H1 (cell line): ENCODE measurements at regions not wholly inside any gene's neighbourhood (a gene's known extent, or its start where the extent isn't known, plus 50 kb on each side); places are given as distances from the start of the nearest gene placed in this dataset.

Source experiments
- CTCF ChIA-PET: fragments of 300-600 bp; sonication (Branson Sonifier 250); formaldehyde crosslinking; loops from one replicate; lab custom pipeline; 2021; ENCODE audit not compliant: partially characterized antibody; lab: Charles Lee
- POLR2A ChIA-PET: fragments of 300-600 bp; sonication (Branson Sonifier 250); formaldehyde crosslinking; loops from one replicate; lab custom pipeline; 2021; ENCODE audit warnings: inconsistent platforms; ENCODE audit not compliant: partially characterized antibody; lab: Charles Lee
- DNase-seq, 2 experiments: peaks; one replicate each; pipeline versions ENCODE4 v3.0.0 to v3.0.0-alpha.2; 2010 to 2022; ENCODE audit warnings: low spot score in 2 of 2, low read depth in 1 of 2, mixed read lengths in 1 of 2
- FAIRE-seq: peaks from 2 replicates; lab custom pipeline; 2011; peaks lifted over from hg19 to GRCh38; lab: Jason Lieb, UNC
- H2AFZ ChIP-seq: 2 replicates; pipeline ENCODE4 v1.8.1; 2012; ENCODE audit warnings: low read length, inconsistent platforms
- H2AK5ac ChIP-seq: 2 replicates; pipeline ENCODE4 v1.6.1; 2013; ENCODE audit warnings: low read depth, low read length
- H2BK120ac ChIP-seq: replicated peaks from 2 replicates; pipeline ENCODE3; 2013; ENCODE audit warnings: low read depth, low read length, inconsistent platforms
- H2BK12ac ChIP-seq: 2 replicates; pipeline ENCODE4 v1.6.1; 2013; ENCODE audit warnings: low read depth, low read length
- H2BK15ac ChIP-seq: 2 replicates; pipeline ENCODE4 v1.6.1; 2013; ENCODE audit warnings: low read length
- H2BK20ac ChIP-seq: 2 replicates; pipeline ENCODE4 v1.6.1; 2013; ENCODE audit warnings: low read length
- H2BK5ac ChIP-seq: 2 replicates; pipeline ENCODE4 v1.6.1; 2013; ENCODE audit warnings: low read depth, low read length
- H3K14ac ChIP-seq: 2 replicates; pipeline ENCODE4 v1.6.1; 2013; ENCODE audit warnings: inconsistent platforms; ENCODE audit not compliant: insufficient read length
- H3K18ac ChIP-seq: 2 replicates; pipeline ENCODE4 v1.6.1; 2013; ENCODE audit warnings: low read length; ENCODE audit errors: extremely low read depth
- H3K23ac ChIP-seq: 2 replicates; pipeline ENCODE4 v1.6.1; 2013; ENCODE audit warnings: inconsistent platforms; ENCODE audit not compliant: insufficient read length
- H3K23me2 ChIP-seq: 2 replicates; pipeline ENCODE4 v1.6.1; 2013; ENCODE audit warnings: low read depth, low read length
- H3K27ac ChIP-seq: 2 replicates; pipeline ENCODE4 v1.6.1; 2011; ENCODE audit warnings: low read depth, low read length, inconsistent platforms
- H3K27me3 ChIP-seq, 4 experiments: replicated peaks in 1 of 4; 1 replicate in 1 of 4; 2 replicates in 3 of 4; pipeline versions ENCODE4 v1.6.1 to v1.8.1; 2011 to 2013; ENCODE audit warnings: low read length in 3 of 4, mild to moderate bottlenecking in 3 of 4, inconsistent platforms in 2 of 4, mixed read lengths in 2 of 4, moderate library complexity in 1 of 4; ENCODE audit not compliant: control insufficient read depth in 3 of 4, insufficient read depth in 3 of 4; ENCODE audit errors: extremely low read depth in 1 of 4
- H3K36me3 ChIP-seq, 4 experiments: 2 replicates each; pipeline versions ENCODE4 v1.6.1 to v1.8.1; 2011 to 2013; ENCODE audit warnings: mild to moderate bottlenecking in 4 of 4, low read length in 3 of 4, moderate library complexity in 2 of 4, control low read depth in 1 of 4, inconsistent platforms in 1 of 4; ENCODE audit not compliant: insufficient read depth in 4 of 4, control insufficient read depth in 2 of 4
- H3K4ac ChIP-seq: replicated peaks from 2 replicates; pipeline ENCODE3; 2013; ENCODE audit warnings: low read length, low read depth, mixed read lengths, inconsistent platforms; ENCODE audit not compliant: insufficient read length
- H3K4me1 ChIP-seq, 4 experiments: replicated peaks in 1 of 4; 1 replicate in 1 of 4; 2 replicates in 3 of 4; pipeline versions ENCODE4 v1.6.1 to v1.8.1; 2011 to 2013; ENCODE audit warnings: low read length in 3 of 4, inconsistent platforms in 2 of 4, mixed read lengths in 1 of 4; ENCODE audit not compliant: insufficient read depth in 4 of 4, control insufficient read depth in 3 of 4
- H3K4me2 ChIP-seq, 2 experiments: 2 replicates each; pipeline versions ENCODE4 v1.6.1 to v1.8.1; 2011 to 2013; ENCODE audit warnings: low read depth in 2 of 2, low read length in 2 of 2, control low read depth in 1 of 2, inconsistent platforms in 1 of 2, mild to moderate bottlenecking in 1 of 2; ENCODE audit not compliant: insufficient read depth in 1 of 2
- H3K4me3 ChIP-seq, 4 experiments: fragments of 200-600, 300-600 bp in 1 of 4; sonication (generic), shearing (Covaris generic), sonication (Bioruptor Twin) in 1 of 4; 2 replicates each; pipeline versions ENCODE4 v1.5.1 to v1.8.1; 2011 to 2016; ENCODE audit warnings: low read length in 4 of 4, low read depth in 3 of 4, control low read depth in 2 of 4, inconsistent platforms in 2 of 4, mild to moderate bottlenecking in 2 of 4, mixed read lengths in 1 of 4, moderate library complexity in 1 of 4; ENCODE audit not compliant: insufficient read depth in 2 of 4; ENCODE audit errors: extremely low read depth in 1 of 4
- H3K56ac ChIP-seq: replicated peaks from 2 replicates; pipeline ENCODE3; 2013; ENCODE audit warnings: low read depth, mild to moderate bottlenecking, mixed read lengths, low read length, inconsistent platforms; ENCODE audit not compliant: insufficient read length
- H3K79me1 ChIP-seq: 2 replicates; pipeline ENCODE4 v1.6.1; 2013; ENCODE audit warnings: low read depth, low read length, control low read depth
- H3K79me2 ChIP-seq, 2 experiments: 2 replicates each; pipeline versions ENCODE4 v1.6.1 to v1.8.1; 2012 to 2013; ENCODE audit warnings: low read length in 2 of 2, mild to moderate bottlenecking in 2 of 2, inconsistent platforms in 1 of 2; ENCODE audit not compliant: insufficient read depth in 2 of 2, control insufficient read depth in 1 of 2
- H3K9ac ChIP-seq, 4 experiments: replicated peaks in 1 of 4; 1 replicate in 1 of 4; 2 replicates in 3 of 4; pipeline versions ENCODE4 v1.6.1 to v1.8.1; 2011 to 2013; ENCODE audit warnings: low read depth in 3 of 4, low read length in 3 of 4, control low read depth in 2 of 4, mild to moderate bottlenecking in 2 of 4, moderate library complexity in 2 of 4, inconsistent platforms in 1 of 4; ENCODE audit errors: extremely low read depth in 1 of 4
- H3K9me3 ChIP-seq, 2 experiments: 2 replicates each; pipeline versions ENCODE4 v1.6.1 to v1.8.1; 2012 to 2013; ENCODE audit warnings: mild to moderate bottlenecking in 2 of 2, moderate library complexity in 2 of 2, control low read depth in 1 of 2, inconsistent platforms in 1 of 2, low read depth in 1 of 2, low read length in 1 of 2, mixed read lengths in 1 of 2; ENCODE audit not compliant: insufficient read depth in 2 of 2
- H4K20me1 ChIP-seq, 2 experiments: replicated peaks in 1 of 2; 2 replicates each; pipeline versions ENCODE3 to v1.8.1; 2011 to 2013; ENCODE audit warnings: inconsistent platforms in 2 of 2, low read length in 2 of 2, mild to moderate bottlenecking in 1 of 2; ENCODE audit not compliant: insufficient read depth in 2 of 2, control insufficient read depth in 1 of 2
- H4K5ac ChIP-seq: 2 replicates; pipeline ENCODE4 v1.6.1; 2013; ENCODE audit warnings: low read length, low read depth, mixed read lengths, inconsistent platforms; ENCODE audit not compliant: insufficient read length
- H4K8ac ChIP-seq: 2 replicates; pipeline ENCODE4 v1.8.0; 2013; ENCODE audit warnings: mild to moderate bottlenecking, moderate library complexity, low read length, inconsistent platforms; ENCODE audit not compliant: insufficient read depth; ENCODE audit errors: extremely low read depth
- H4K91ac ChIP-seq: replicated peaks from 2 replicates; pipeline ENCODE3; 2013; ENCODE audit warnings: low read length, mixed read lengths, inconsistent platforms; ENCODE audit not compliant: insufficient read length
- ASH2L ChIP-seq: fragments of 200-600, 300-600 bp; sonication (generic); IDR thresholded peaks from one replicate; pipeline ENCODE4 v1.7.1; 2017; ENCODE audit warnings: low read length
- CBX5 ChIP-seq: fragments of 300-800, 300-1000 bp; sonication (generic); IDR thresholded peaks from 2 replicates; pipeline ENCODE4 v1.7.1; 2016; ENCODE audit warnings: antibody characterized with exemption, low read length, low read depth
- CBX8 ChIP-seq: fragments of 300-800, 300-1000 bp; sonication (generic); IDR thresholded peaks from 2 replicates; pipeline ENCODE4 v1.7.1; 2016; ENCODE audit warnings: low read depth, low read length, borderline replicate concordance
- CTBP2 ChIP-seq: IDR thresholded peaks from 2 replicates; pipeline ENCODE4 v1.7.0; 2011; ENCODE audit warnings: borderline replicate concordance, mild to moderate bottlenecking, moderate library complexity, mixed read lengths, low read length; ENCODE audit not compliant: insufficient read depth, insufficient read length
- GTF2F1 ChIP-seq: IDR thresholded peaks from 2 replicates; pipeline ENCODE4 v1.6.1; 2012; ENCODE audit warnings: low read depth, low read length, improper control_type of control experiment, borderline replicate concordance
- JUN ChIP-seq: IDR thresholded peaks from 2 replicates; pipeline ENCODE4 v1.6.1; 2011; ENCODE audit warnings: low read depth, mild to moderate bottlenecking, improper control_type of control experiment, low read length
- KDM1A ChIP-seq: fragments of 200-600, 300-600 bp; sonication (generic); IDR thresholded peaks from 2 replicates; pipeline ENCODE4 v1.7.1; 2016; ENCODE audit warnings: mild to moderate bottlenecking, low read length, borderline replicate concordance
- NRF1 ChIP-seq: IDR thresholded peaks from 2 replicates; pipeline ENCODE4 v1.6.1; 2011; ENCODE audit warnings: mild to moderate bottlenecking, low read depth, low read length, improper control_type of control experiment
- POU5F1 ChIP-seq: IDR thresholded peaks from 2 replicates; pipeline ENCODE4 v1.6.1; 2011; ENCODE audit warnings: low read depth, mild to moderate bottlenecking, low read length, moderate library complexity
- RAD21 ChIP-seq, 2 experiments: IDR thresholded peaks in 1 of 2; conservative IDR thresholded peaks in 1 of 2; 2 replicates each; pipeline ENCODE4 v1.6.1; 2011; ENCODE audit warnings: low read depth in 2 of 2, low read length in 2 of 2, improper control_type of control experiment in 1 of 2, inconsistent platforms in 1 of 2, mild to moderate bottlenecking in 1 of 2, moderate library complexity in 1 of 2
- RFX5 ChIP-seq: IDR thresholded peaks from 2 replicates; pipeline ENCODE4 v1.6.1; 2011; ENCODE audit warnings: low read depth, low read length, improper control_type of control experiment, borderline replicate concordance
- SRF ChIP-seq: IDR thresholded peaks from 2 replicates; pipeline ENCODE4 v1.6.1; 2011; ENCODE audit warnings: mild to moderate bottlenecking, low read depth, low read length, moderate library complexity
- TAF1 ChIP-seq: IDR thresholded peaks from 2 replicates; pipeline ENCODE4 v1.6.1; 2011; ENCODE audit warnings: mild to moderate bottlenecking, low read depth, low read length
- TAF7 ChIP-seq: optimal IDR thresholded peaks from 2 replicates; pipeline ENCODE3; 2011; ENCODE audit warnings: low read depth, mild to moderate bottlenecking, inconsistent platforms, low read length, moderate library complexity, borderline replicate concordance
- WGBS, 2 experiments: shearing (Covaris generic) in 1 of 2; methylation state at CpG; one replicate each; pipeline versions ENCODE4 v1.1.6 to v1.1.7; 2013 to 2015; ENCODE audit warnings: low lambda C conversion rate in 2 of 2, mixed read lengths in 2 of 2, inconsistent platforms in 1 of 2, low coverage in 1 of 2, missing lambda C conversion rate in 1 of 2; ENCODE audit not compliant: insufficient replicate concordance in 2 of 2, insufficient coverage in 1 of 2, insufficient read length in 1 of 2; ENCODE audit errors: extremely low coverage in 1 of 2, missing lambda C conversion rate in 1 of 2; 5-methylcytosine and 5-hydroxymethylcytosine counted together
- TF ChIP-seq, protein P1 (sequence below): IDR thresholded peaks from 2 replicates; pipeline ENCODE4 v1.6.1; 2011; ENCODE audit warnings: low read depth, mild to moderate bottlenecking, low read length; ENCODE audit not compliant: insufficient read depth

DNA sequence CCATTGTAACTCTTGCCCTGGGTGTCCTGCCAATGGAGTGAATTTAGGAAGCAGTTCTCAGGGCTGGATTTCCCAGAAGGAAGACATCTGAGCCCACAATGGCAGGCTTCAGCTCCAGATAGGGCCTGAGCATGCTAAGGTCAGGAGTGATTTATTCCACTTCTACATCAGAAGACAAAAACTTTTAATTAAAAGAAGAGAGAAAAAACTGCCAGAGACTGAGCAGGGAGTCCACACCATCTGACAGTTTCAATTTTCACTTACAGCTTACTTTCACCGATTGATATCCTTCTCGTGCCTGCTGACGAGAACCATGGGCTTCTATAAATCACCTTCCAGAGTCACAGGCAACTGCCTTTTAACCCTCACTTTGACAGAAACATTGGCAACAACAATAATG lies 228.3 kb upstream of the BRINP1 start:
- H3K4me3 ChIP-seq, result no peak overlapping the region
- H3K27me3 ChIP-seq, result no peaks in the 10 kb centered on the region
- ChIA-PET POLR2A (no interaction called here), CTCF (interaction anchor here (0.7 kb wide), 1 partner anchor 11 kb away, joined by 3 read pairs; no protein-coding TSS in a partner anchor)
- no peak for DNase-seq
- H3K4ac ChIP-seq, result no peak overlapping the region
- H2BK120ac ChIP-seq, result no peak overlapping the region
- H2BK5ac ChIP-seq, result no peak overlapping the region
- H3K4me2 ChIP-seq, result no peak overlapping the region
- no peak for FAIRE-seq
- H3K14ac ChIP-seq, result no peak overlapping the region
- H3K9ac ChIP-seq, result no peak overlapping the region
- no peaks in the 10 kb centered on the region for H3K36me3 ChIP-seq
- H2BK20ac ChIP-seq, result no peak overlapping the region
- H3K18ac ChIP-seq, result no peak overlapping the region
- no peaks in the 10 kb centered on the region for H3K23me2 ChIP-seq
- no peak overlapping the region for H2BK12ac ChIP-seq
- whole genome bisulfite sequencing, 2 experiments, result 91% methylated on average over 3 of the region's 3 CpGs; no CpG with 5 or more reads in 1 of the 2 experiments
- no peaks in the 10 kb centered on the region for H3K79me1 ChIP-seq
- no peak overlapping the region for H3K23ac ChIP-seq
- no peaks in the 10 kb centered on the region for H4K20me1 ChIP-seq
- no peak overlapping the region for H3K56ac ChIP-seq
- H4K91ac ChIP-seq, result no peak overlapping the region
- H4K8ac ChIP-seq, result no peak overlapping the region
- H4K5ac ChIP-seq, result no peak overlapping the region
- no peak overlapping the region for H2AFZ ChIP-seq
- H3K9me3 ChIP-seq, result no peaks in the 10 kb centered on the region
- H3K4me1 ChIP-seq, result no peaks in the 10 kb centered on the region
- no peaks in the 10 kb centered on the region for H3K79me2 ChIP-seq
- H2BK15ac ChIP-seq, result no peak overlapping the region
- H2AK5ac ChIP-seq, result no peak overlapping the region
- H3K27ac ChIP-seq, result no peak overlapping the region
- TF ChIP-seq POU5F1 (no peak), CTBP2 (no peak), TAF7 (no peak), ASH2L (no peak), CBX8 (no peak), JUN (no peak), CBX5 (no peak), SRF (no peak), RAD21 (IDR thresholded peaks at IDR 0.05 in 1 of 2, conservative IDR thresholded peaks at IDR 0.05 in 1 of 2; ENCODE audit: low read depth in 2 of 2, low read length in 2 of 2) (no peak), RFX5 (no peak), TAF1 (no peak), NRF1 (no peak), GTF2F1 (no peak), KDM1A (no peak)
- TF ChIP-seq, protein P1, sequence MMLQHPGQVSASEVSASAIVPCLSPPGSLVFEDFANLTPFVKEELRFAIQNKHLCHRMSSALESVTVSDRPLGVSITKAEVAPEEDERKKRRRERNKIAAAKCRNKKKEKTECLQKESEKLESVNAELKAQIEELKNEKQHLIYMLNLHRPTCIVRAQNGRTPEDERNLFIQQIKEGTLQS, result no peak
